ENCODE measurements at regions not wholly inside any gene's neighbourhood (a gene's known extent, or its start where the extent isn't known, plus 50 kb on each side); places are given as distances from the start of the nearest gene placed in this dataset.

GRCh38 chr5:2577312-2578036 lies 174.0 kb downstream of the IRX2 start:
- TF ChIP-seq CTCF (IDR thresholded peaks at IDR 0.05), result no peak
- no peak for TF ChIP-seq ZFX (IDR thresholded peaks at IDR 0.05; ENCODE audit: borderline replicate concordance)
- no peak overlapping the region for H3K27ac ChIP-seq

- H3K27ac ChIP-seq, result no peak overlapping the region
- TF ChIP-seq CTCF (IDR thresholded peaks at IDR 0.05), result no peak
- no peak for TF ChIP-seq ZFX (IDR thresholded peaks at IDR 0.05; ENCODE audit: borderline replicate concordance)
These were observed 174.7 kb downstream of the IRX2 start for GRCh38 chr5:2576823-2577222.

GRCh38 chr5:2575871-2576270 lies 175.6 kb downstream of the IRX2 start:
- no peak overlapping the region for H3K27ac ChIP-seq
- no peak for TF ChIP-seq ZFX (IDR thresholded peaks at IDR 0.05; ENCODE audit: borderline replicate concordance)
- TF ChIP-seq CTCF (IDR thresholded peaks at IDR 0.05), result no peak

GRCh38 chr5:2575292-2575691 lies 176.2 kb downstream of the IRX2 start:
- no peak for TF ChIP-seq CTCF (IDR thresholded peaks at IDR 0.05)
- no peak for TF ChIP-seq ZFX (IDR thresholded peaks at IDR 0.05; ENCODE audit: borderline replicate concordance)
- no peak overlapping the region for H3K27ac ChIP-seq

GRCh38 chr5:2574155-2574554 lies 177.3 kb downstream of the IRX2 start:
- no peak overlapping the region for H3K27ac ChIP-seq
- no peak for TF ChIP-seq ZFX (IDR thresholded peaks at IDR 0.05; ENCODE audit: borderline replicate concordance)
- no peak for TF ChIP-seq CTCF (IDR thresholded peaks at IDR 0.05)

- no peak for TF ChIP-seq ZFX (IDR thresholded peaks at IDR 0.05; ENCODE audit: borderline replicate concordance)
- no peak for TF ChIP-seq CTCF (IDR thresholded peaks at IDR 0.05)
These were observed 180.9 kb downstream of the IRX2 start for GRCh38 chr5:2570586-2570985.

GRCh38 chr5:2569774-2570542 lies 181.5 kb downstream of the IRX2 start:
- H3K27ac ChIP-seq, result no peak overlapping the region
- TF ChIP-seq CTCF (IDR thresholded peaks at IDR 0.05) (no peak), ZFX (IDR thresholded peaks at IDR 0.05; ENCODE audit: borderline replicate concordance) (no peak)

More at GRCh38 chr5:2570586-2570985, 180.9 kb downstream of the IRX2 start:
- no peak overlapping the region for H3K27ac ChIP-seq
